22Rv1 (cell line): ENCODE measurements at regions not wholly inside any gene's neighbourhood (a gene's known extent, or its start where the extent isn't known, plus 50 kb on each side); places are given as distances from the start of the nearest gene placed in this dataset.

Source experiments
- ZFX ChIP-seq: fragments of 450-650 bp; IDR thresholded peaks from 2 replicates; pipeline ENCODE4 v1.6.1; 2017; ENCODE audit warnings: antibody characterized with exemption, borderline replicate concordance
- TF ChIP-seq, protein P1 (sequence below): fragments of 450-650 bp; IDR thresholded peaks from 2 replicates; pipeline ENCODE4 v1.5.1; 2017; ENCODE audit warnings: mild to moderate bottlenecking

DNA sequence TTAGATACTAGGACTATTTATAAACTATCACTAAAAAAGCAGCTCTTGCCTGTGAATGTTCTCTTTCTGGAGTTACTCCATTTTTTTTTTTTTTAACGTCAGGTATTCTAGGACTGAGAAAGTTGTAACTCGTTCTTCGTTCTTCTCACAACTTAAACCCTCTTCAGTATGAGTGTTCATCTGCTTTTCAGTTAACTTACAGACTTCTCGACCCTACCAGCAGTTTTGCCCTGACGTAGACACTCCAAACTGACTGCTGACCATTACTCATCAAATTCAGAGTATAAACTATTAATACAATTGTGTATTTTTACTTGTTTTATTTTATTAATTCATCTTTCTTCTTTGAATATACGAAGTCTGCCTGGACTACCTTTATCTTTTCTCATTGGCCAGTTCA lies 353.1 kb downstream of the GPR37 start:
- TF ChIP-seq, protein P1, sequence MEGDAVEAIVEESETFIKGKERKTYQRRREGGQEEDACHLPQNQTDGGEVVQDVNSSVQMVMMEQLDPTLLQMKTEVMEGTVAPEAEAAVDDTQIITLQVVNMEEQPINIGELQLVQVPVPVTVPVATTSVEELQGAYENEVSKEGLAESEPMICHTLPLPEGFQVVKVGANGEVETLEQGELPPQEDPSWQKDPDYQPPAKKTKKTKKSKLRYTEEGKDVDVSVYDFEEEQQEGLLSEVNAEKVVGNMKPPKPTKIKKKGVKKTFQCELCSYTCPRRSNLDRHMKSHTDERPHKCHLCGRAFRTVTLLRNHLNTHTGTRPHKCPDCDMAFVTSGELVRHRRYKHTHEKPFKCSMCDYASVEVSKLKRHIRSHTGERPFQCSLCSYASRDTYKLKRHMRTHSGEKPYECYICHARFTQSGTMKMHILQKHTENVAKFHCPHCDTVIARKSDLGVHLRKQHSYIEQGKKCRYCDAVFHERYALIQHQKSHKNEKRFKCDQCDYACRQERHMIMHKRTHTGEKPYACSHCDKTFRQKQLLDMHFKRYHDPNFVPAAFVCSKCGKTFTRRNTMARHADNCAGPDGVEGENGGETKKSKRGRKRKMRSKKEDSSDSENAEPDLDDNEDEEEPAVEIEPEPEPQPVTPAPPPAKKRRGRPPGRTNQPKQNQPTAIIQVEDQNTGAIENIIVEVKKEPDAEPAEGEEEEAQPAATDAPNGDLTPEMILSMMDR: no peak
- TF ChIP-seq ZFX: no peak
